ENCODE measurements at regions not wholly inside any gene's neighbourhood (a gene's known extent, or its start where the extent isn't known, plus 50 kb on each side); places are given as distances from the start of the nearest gene placed in this dataset.
"Not testable (repeated sequence)": the region's sequence is repeated elsewhere in the genome, so short reads cannot be mapped to it uniquely, and the experiment has no call there.

DNA sequence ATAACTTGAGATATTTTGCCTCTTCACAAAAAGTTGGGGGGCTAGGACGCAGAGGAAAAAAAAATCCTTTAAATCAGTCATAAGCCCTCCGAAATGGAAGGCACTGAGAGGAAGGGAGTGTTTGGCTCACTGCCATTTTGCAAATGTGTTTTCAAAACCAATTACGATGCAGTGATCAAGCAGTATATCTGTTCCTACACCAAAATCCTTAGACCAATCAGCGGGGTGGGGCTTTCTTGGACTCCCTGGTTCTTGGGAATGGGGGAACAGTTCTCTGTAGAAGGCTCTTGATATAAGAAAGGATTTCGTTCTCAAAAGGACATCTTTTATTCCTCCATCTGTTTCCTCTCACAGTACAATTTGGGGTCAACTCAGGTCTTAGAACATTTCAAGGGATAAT, 478.6 kb upstream of the JARID2 start:
- no peak for DNase-seq (ENCODE audit: low read depth in 2 of 3, low spot score in 2 of 3)

DNA sequence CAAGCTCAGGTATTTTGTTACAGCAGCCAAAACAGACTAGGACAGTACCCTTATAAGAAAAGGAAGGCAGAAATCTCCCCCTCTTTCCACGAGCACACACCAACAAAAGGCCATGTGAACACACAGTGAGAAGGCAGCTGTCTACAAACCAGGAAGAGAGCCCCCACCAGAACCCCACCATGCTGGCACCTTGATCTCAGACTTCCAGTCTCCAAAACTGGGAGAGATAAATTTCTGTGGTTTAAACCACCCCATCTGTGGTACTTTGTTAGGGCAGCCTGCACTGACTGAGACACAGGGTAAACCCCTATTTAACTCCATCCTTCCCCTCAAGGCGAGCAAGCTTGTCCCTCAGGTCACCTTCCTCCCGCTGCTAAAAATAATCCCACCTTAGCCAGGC, 475.8 kb upstream of the JARID2 start:
- DNase-seq (ENCODE audit: low read depth in 2 of 3, low spot score in 2 of 3), result no peak

DNA sequence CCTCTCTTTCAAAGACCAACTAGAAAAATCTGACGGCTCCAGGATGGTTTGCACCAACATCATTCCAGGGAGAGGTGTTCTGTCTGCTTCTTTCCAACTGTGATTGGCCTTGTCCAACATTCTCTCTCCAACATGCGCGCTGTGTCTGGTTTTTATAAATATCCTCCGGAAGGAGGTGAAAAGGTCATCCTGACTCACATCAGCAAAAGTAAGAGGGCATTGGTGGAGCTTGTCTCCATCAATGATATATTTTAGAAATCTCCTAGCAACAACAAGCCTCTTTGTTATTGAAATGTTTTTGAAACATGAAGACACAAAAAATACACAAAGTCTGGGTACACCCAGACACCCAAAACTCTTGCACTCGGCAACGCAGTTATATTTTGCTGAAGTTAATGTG, 475.3 kb upstream of the JARID2 start:
- no peak for DNase-seq (ENCODE audit: low read depth in 2 of 3, low spot score in 2 of 3)

DNA sequence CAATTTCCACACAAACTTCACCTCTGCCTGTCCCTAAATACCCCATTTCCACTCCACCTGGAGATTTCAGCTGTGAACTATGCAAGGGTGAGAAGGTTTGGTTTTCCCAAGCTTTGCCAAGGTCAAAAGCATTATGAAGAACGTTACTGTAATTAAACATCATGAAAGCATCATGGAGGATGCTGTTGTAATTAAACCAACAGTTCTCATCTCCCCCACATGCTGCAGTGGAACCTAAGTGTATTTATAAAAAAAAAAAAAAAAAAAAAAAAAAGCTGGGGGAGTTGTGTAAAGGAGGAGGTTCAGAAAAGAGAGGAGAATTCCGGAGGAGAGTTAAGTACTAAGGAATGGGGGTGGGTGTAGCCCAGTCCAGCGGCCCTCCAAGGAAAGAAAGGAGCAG, 474.9 kb upstream of the JARID2 start:
- no peak for DNase-seq (ENCODE audit: low read depth in 2 of 3, low spot score in 2 of 3)

- no peak for DNase-seq (ENCODE audit: low read depth in 2 of 3, low spot score in 2 of 3)
Observed at GRCh38 chr6:14772188-14772587, 473.7 kb upstream of the JARID2 start.

- DNase-seq (ENCODE audit: low read depth in 2 of 3, low spot score in 2 of 3), result no peak
Observed at GRCh38 chr6:14775528-14775927, 470.3 kb upstream of the JARID2 start.

GRCh38 chr6:14776307-14776706, 469.6 kb upstream of the JARID2 start:
- DNase-seq (ENCODE audit: low read depth in 2 of 3, low spot score in 2 of 3), result no peak

GRCh38 chr6:14781772-14782525, 463.9 kb upstream of the JARID2 start:
- no peak for DNase-seq (ENCODE audit: low read depth in 2 of 3, low spot score in 2 of 3)

- not testable (repeated sequence) for DNase-seq (ENCODE audit: low read depth in 2 of 3, low spot score in 2 of 3)
Observed at GRCh38 chr6:14782921-14783464, 462.9 kb upstream of the JARID2 start.

DNA sequence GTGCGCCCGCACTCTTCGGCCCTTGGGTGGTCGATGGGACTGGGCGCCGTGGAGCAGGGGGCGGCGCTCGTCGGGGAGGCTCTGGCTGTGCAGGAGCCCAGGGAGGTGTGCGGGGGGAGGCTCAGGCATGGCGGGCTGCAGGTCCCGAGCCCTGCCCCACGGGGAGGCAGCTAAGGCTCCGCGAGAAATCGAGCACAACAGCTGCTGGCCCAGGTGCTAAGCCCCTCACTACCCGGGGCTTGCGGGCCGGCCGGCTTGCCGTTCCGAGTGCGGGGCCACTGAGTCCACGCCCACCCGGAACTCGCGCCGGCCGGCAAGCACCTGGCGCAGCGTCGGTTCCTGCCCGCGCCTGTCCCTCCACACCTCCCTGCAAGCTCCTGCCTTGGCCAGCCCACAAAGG, 462.3 kb upstream of the JARID2 start:
- no peak for DNase-seq (ENCODE audit: low read depth in 2 of 3, low spot score in 2 of 3)

DNA sequence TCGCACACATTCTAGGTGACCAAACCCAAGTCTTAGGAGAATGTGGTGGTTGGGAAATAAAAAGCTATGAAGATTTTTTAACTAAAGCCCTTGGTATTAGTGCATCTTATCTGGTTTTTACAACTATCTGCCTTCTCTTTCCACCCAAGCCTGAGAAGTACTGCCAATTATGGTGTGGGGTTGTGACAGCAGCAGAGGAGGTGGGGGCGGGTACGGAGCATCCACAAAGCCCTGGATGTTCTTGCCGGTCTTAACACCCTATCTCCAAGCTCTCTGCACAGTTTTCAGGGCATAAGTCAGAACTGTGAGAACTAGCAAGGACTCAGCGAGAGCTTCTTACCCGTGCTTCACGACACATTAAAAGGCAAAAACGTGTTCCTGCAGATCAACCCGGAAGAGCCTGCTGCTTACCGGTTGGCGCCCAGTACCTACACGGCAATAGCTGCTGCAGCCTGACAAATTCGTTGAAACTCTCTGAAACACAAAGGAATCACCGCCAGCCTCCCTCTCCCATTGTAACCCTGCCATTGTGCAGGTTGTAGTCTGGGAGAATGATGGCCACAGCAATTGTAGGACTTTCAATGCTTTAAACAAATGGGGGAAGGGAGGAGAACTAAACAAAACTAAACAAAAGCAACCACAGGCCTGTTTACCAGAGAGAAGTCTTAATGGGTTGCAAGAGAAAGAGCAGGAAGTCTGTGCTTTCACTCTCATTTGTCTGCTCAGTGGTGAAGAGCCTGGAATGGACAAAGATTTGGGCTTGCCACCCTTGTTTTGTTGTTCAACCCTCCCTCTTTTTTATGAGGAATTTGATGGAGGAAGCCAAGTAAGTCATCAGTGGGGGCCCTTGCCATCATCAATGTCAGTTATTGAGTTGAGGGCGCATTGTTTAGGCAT, 461.0 kb upstream of the JARID2 start:
- DNase-seq (ENCODE audit: low read depth in 2 of 3, low spot score in 2 of 3), result no peak

DNA sequence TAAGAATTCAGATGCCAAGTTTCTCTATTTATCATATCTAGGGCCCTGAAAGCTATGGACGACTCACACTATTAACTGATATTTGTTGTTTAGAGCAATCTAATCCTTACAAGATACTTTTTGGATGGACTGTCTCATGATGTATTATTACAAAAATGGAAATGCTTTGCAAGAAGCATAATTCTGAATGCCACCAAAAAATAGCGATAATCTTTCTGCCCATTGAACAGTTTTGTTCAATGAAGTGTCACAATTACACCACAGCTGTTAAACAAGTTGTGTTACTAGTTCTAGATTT, 460.4 kb upstream of the JARID2 start:
- no peak for DNase-seq (ENCODE audit: low read depth in 2 of 3, low spot score in 2 of 3)

GRCh38 chr6:14786008-14786407, 459.9 kb upstream of the JARID2 start:
- no peak for DNase-seq (ENCODE audit: low read depth in 2 of 3, low spot score in 2 of 3)

DNA sequence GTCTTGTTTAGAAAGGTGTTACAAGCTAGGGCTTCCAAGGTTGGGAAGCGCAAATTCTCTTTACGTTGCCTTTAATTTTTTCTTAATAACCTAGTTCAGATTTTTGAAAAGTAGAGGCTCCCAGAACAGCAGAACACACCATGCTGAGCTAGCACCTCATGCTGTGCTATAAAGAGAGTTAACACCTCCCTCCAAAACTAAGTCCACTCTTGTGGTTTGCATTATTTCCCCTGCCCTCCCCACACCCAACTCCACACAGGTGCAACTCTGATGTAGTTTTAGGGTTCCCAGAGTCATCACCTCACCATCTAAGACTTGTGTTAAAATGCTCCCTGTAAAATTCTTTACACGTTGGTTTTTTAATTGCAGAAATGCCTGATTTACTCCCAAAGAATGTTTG, 459.4 kb upstream of the JARID2 start:
- no peak for DNase-seq (ENCODE audit: low read depth in 2 of 3, low spot score in 2 of 3)

- no peak for DNase-seq (ENCODE audit: low read depth in 2 of 3, low spot score in 2 of 3)
Observed at GRCh38 chr6:14787250-14787649, 458.6 kb upstream of the JARID2 start.

GRCh38 chr6:14787677-14788076, 458.2 kb upstream of the JARID2 start:
- no peak for DNase-seq (ENCODE audit: low read depth in 2 of 3, low spot score in 2 of 3)

- no peak for DNase-seq (ENCODE audit: low read depth in 2 of 3, low spot score in 2 of 3)
Observed at GRCh38 chr6:14789996-14790395, 455.9 kb upstream of the JARID2 start.

DNA sequence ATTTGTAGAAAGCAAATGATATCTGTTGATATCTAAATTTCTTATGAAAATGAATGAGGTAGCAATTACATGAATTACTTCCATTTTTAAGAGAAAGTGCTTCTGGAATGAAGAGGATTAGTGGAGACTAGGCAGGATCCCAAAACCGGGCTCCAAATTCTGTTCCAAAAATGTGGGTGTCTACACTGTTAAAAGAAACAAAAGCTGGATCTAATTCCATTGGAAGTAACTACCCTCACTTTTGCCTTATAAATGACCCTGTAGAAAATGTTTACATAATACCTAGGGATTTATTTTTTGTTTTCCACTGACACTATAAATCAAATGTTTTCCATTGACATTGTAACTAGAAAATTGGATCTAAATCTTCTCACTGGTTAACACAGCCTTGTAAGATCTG, 454.9 kb upstream of the JARID2 start:
- DNase-seq (ENCODE audit: low read depth in 2 of 3, low spot score in 2 of 3), result no peak

DNA sequence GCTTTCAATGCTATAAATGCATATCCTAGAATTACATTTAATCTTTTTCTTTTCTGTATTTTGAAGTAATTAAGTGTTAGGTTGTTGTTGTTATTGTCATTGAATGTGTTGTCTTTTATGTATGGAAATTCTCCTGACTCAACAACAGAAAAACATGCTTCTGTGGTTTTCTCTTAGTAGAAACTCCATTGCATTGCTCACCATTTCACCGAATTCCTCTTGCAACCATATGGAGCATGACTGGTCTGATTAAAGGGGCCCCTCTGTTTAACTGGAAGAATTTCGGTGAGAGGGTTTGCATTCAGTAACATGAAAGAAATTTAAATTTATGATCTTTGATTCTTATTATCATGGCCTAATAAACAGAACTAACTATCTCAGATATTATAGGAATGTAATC, 454.3 kb upstream of the JARID2 start:
- no peak for DNase-seq (ENCODE audit: low read depth in 2 of 3, low spot score in 2 of 3)

GRCh38 chr6:14792118-14792955, 453.5 kb upstream of the JARID2 start:
- no peak for DNase-seq (ENCODE audit: low read depth in 2 of 3, low spot score in 2 of 3)

- DNase-seq (ENCODE audit: low read depth in 2 of 3, low spot score in 2 of 3), result no peak
Observed at GRCh38 chr6:14795451-14795850, 450.4 kb upstream of the JARID2 start.
